ENCODE measurements at regions not wholly inside any gene's neighbourhood (a gene's known extent, or its start where the extent isn't known, plus 50 kb on each side); places are given as distances from the start of the nearest gene placed in this dataset.

- no peak for DNase-seq
These were observed 131.0 kb downstream of the RPS24 start for GRCh38 chr10:78164702-78165101.

- no peak for DNase-seq
These were observed 131.5 kb downstream of the RPS24 start for GRCh38 chr10:78165172-78165571.

- peak; percentile 7 for DNase-seq
These were observed 132.0 kb downstream of the RPS24 start for GRCh38 chr10:78165617-78166016.

GRCh38 chr10:78166261-78166660, 132.6 kb downstream of the RPS24 start:
- no peak for DNase-seq

GRCh38 chr10:78169214-78169613, 135.6 kb downstream of the RPS24 start:
- no peak for DNase-seq

- no peak for DNase-seq
These were observed 136.4 kb downstream of the RPS24 start for GRCh38 chr10:78170026-78170475.

GRCh38 chr10:78171633-78172400, 138.2 kb downstream of the RPS24 start:
- DNase-seq: no peak

GRCh38 chr10:78173360-78174015, 139.8 kb downstream of the RPS24 start:
- peak; percentile 78 for DNase-seq

GRCh38 chr10:78175444-78176015, 141.9 kb downstream of the RPS24 start:
- DNase-seq: no peak

- DNase-seq: peak; percentile 12
These were observed 143.0 kb downstream of the RPS24 start for GRCh38 chr10:78176320-78177317.

- DNase-seq: no peak
These were observed 144.0 kb downstream of the RPS24 start for GRCh38 chr10:78177491-78178185.

- no peak for DNase-seq
These were observed 144.7 kb downstream of the RPS24 start for GRCh38 chr10:78178397-78178796.

GRCh38 chr10:78178940-78179339, 145.3 kb downstream of the RPS24 start:
- no peak for DNase-seq

GRCh38 chr10:78179886-78180705, 146.4 kb downstream of the RPS24 start:
- DNase-seq: no peak

GRCh38 chr10:78181381-78182055, 147.9 kb downstream of the RPS24 start:
- DNase-seq: no peak

GRCh38 chr10:78182841-78183240, 149.2 kb downstream of the RPS24 start:
- no peak for DNase-seq

- DNase-seq: no peak
These were observed 151.4 kb downstream of the RPS24 start for GRCh38 chr10:78184851-78185692.

GRCh38 chr10:78185693-78186055, 152.0 kb downstream of the RPS24 start:
- no peak for DNase-seq

GRCh38 chr10:78186572-78186971, 152.9 kb downstream of the RPS24 start:
- no peak for DNase-seq

GRCh38 chr10:78187371-78187770, 153.7 kb downstream of the RPS24 start:
- DNase-seq: no peak
